ENCODE measurements at regions not wholly inside any gene's neighbourhood (a gene's known extent, or its start where the extent isn't known, plus 50 kb on each side); places are given as distances from the start of the nearest gene placed in this dataset.

DNA sequence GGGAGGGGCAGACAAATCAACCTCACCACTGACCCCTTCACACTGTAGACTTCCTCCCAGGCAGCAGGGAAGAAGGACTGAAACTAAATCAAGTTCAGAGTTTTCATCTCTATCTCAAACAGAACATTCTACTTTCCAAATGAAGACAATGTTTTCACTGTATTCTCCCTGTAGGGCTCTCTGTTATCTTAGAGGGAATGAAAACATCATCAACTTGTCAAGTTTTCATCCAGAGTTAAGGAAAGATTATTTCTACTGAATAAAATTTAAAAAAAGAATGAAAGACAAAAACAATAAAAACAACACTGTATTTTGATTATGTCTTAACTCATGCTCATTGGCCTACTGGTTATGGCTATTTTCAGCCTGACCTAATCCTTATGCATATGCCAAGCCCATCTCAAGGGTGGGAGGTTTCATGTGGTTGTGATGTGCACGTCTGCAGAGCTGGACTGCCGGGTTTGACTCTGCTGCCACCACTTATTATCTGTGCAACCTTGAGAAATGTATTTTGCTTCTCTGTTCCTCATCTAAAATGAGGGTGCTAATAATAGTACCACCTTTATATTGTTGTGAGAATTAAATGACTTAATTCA, 152.0 kb upstream of the AVPR1A start:
- Histone ChIP-seq H3K9me3 (ENCODE audit: control insufficient read depth, insufficient read depth, low read length) (no peaks in the 10 kb centered on the region), H3K9ac (ENCODE audit: low read depth, low read length) (no peak overlapping the region), H3K27ac (ENCODE audit: low read depth, low read length) (no peak overlapping the region), H3K4me1 (ENCODE audit: control insufficient read depth, insufficient read depth, low read length) (peaks cover 12% of the 10 kb centered on the region; the same call in 1 of the 2 replicates), H3K36me3 (ENCODE audit: control insufficient read depth, insufficient read depth, low read length) (no peaks in the 10 kb centered on the region), H3K4me3 (ENCODE audit: low read depth, low read length) (no peak overlapping the region), H3K27me3 (ENCODE audit: control insufficient read depth, insufficient read depth, low read length) (no peaks in the 10 kb centered on the region)

DNA sequence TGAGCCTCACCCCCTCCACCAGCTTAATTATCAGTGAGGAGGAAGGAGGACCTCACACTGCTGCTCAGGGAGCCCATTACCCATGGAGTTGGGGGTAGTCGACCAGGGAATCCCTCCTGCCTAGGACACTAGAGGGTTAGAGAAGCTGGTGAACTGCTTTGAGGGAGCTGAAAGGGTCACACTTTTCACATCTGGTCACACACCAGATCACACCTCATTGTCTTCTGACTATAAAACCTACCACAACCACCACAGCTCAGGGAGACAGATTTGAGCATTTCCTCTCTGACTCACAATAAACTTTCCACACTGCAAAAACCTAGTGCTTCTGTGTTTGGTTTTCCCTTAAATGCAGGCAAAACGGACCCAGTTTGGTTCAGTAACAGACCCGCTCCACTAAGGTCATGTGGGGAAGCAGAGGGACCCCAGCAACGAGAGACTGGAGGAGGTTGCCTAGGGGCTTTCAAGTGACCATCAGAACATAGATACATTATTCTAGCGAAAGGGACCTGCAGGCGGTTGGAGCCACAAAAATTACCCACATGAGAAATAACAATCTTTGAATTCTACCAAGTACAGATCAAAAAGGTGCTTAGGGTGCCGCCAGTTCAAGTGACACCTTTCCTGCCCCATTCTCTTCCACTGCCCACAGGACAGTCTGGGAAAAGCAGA, 151.4 kb upstream of the AVPR1A start:
- no peaks in the 10 kb centered on the region for H3K27me3 ChIP-seq (ENCODE audit: control insufficient read depth, insufficient read depth, low read length)
- H3K9me3 ChIP-seq (ENCODE audit: control insufficient read depth, insufficient read depth, low read length) = no peaks in the 10 kb centered on the region
- no peaks in the 10 kb centered on the region for H3K36me3 ChIP-seq (ENCODE audit: control insufficient read depth, insufficient read depth, low read length)
- H3K4me1 ChIP-seq (ENCODE audit: control insufficient read depth, insufficient read depth, low read length) = peaks cover 12% of the 10 kb centered on the region; the same call in 1 of the 2 replicates
- no peak overlapping the region for H3K9ac ChIP-seq (ENCODE audit: low read depth, low read length)
- no peak overlapping the region for H3K4me3 ChIP-seq (ENCODE audit: low read depth, low read length)
- no peak overlapping the region for H3K27ac ChIP-seq (ENCODE audit: low read depth, low read length)

DNA sequence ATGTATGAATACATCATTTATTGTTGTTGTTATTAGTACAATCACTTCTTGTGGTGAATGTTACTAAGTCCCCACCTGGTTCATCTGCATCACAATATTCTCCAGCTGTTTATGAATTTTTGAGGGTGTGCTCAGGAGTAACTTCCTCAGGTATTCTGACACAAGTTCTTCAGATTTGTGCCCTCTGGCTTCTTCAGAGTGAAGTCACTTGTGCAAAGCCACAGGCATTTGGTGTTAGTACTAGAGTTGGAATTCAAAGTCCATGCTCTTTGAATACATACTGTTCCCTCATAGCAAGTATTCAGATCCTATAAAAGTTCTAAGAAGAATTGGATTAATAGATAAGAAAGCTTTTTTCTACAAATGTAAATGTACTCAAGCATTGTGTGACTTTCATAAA, 150.3 kb upstream of the AVPR1A start:
- H3K36me3 ChIP-seq (ENCODE audit: control insufficient read depth, insufficient read depth, low read length) = no peaks in the 10 kb centered on the region
- H3K4me1 ChIP-seq (ENCODE audit: control insufficient read depth, insufficient read depth, low read length) = peaks cover 12% of the 10 kb centered on the region; the same call in 1 of the 2 replicates
- H3K27ac ChIP-seq (ENCODE audit: low read depth, low read length) = no peak overlapping the region
- H3K4me3 ChIP-seq (ENCODE audit: low read depth, low read length) = no peak overlapping the region
- H3K9me3 ChIP-seq (ENCODE audit: control insufficient read depth, insufficient read depth, low read length) = no peaks in the 10 kb centered on the region
- H3K9ac ChIP-seq (ENCODE audit: low read depth, low read length) = no peak overlapping the region
- H3K27me3 ChIP-seq (ENCODE audit: control insufficient read depth, insufficient read depth, low read length) = no peaks in the 10 kb centered on the region

DNA sequence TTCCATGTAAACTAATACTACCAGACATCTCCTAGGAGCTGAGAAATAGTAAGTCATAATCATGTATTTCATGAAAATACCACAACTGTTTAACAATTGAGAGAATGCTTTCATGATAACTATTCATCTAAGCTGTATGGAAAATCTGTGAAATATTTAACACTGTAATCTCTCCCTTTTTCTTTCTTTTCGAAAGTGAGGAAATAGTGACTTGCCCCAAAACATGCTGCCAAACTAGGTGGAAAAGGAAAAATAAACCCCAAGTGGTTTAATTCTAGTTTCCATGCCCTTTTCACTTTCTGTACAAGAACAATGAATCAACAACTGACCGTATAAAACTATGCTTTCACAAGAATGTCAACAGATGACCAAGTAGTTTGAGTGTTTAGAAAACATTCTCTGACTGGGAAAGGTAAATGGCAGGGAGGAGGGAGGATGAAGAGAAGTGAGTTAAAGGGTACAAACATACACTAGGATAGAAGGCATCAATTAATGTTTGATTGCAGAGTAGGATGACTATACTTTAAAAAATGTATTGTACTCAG, 147.5 kb upstream of the AVPR1A start:
- Histone ChIP-seq H3K36me3 (ENCODE audit: control insufficient read depth, insufficient read depth, low read length) (no peaks in the 10 kb centered on the region), H3K4me1 (ENCODE audit: control insufficient read depth, insufficient read depth, low read length) (peaks cover 12% of the 10 kb centered on the region; the same call in 1 of the 2 replicates), H3K27ac (ENCODE audit: low read depth, low read length) (no peak overlapping the region)

DNA sequence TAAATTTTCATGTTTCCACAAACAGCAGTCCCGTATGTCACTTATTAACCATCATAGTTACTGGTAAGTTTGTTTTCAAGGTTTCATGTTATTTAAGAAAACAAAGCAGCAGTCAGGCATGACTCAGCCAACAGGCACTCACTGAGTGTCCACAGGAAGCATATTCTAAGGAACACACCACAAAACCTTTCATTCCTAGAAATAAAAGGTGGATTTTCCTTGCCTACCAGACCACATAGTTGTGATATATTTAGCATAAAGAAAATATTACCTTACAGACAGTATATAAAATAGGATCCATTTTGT, 143.3 kb upstream of the AVPR1A start:
- peak overlapping the region; percentile 45 for H3K27ac ChIP-seq (ENCODE audit: low read depth, low read length)
- H3K4me1 ChIP-seq (ENCODE audit: control insufficient read depth, insufficient read depth, low read length) = no peaks in the 10 kb centered on the region; the same call in 1 of the 2 replicates

More for the DNA sequence above, 147.5 kb upstream of the AVPR1A start:
- Histone ChIP-seq H3K27me3 (ENCODE audit: control insufficient read depth, insufficient read depth, low read length) (no peaks in the 10 kb centered on the region), H3K9me3 (ENCODE audit: control insufficient read depth, insufficient read depth, low read length) (no peaks in the 10 kb centered on the region), H3K9ac (ENCODE audit: low read depth, low read length) (no peak overlapping the region), H3K4me3 (ENCODE audit: low read depth, low read length) (no peak overlapping the region)

DNA sequence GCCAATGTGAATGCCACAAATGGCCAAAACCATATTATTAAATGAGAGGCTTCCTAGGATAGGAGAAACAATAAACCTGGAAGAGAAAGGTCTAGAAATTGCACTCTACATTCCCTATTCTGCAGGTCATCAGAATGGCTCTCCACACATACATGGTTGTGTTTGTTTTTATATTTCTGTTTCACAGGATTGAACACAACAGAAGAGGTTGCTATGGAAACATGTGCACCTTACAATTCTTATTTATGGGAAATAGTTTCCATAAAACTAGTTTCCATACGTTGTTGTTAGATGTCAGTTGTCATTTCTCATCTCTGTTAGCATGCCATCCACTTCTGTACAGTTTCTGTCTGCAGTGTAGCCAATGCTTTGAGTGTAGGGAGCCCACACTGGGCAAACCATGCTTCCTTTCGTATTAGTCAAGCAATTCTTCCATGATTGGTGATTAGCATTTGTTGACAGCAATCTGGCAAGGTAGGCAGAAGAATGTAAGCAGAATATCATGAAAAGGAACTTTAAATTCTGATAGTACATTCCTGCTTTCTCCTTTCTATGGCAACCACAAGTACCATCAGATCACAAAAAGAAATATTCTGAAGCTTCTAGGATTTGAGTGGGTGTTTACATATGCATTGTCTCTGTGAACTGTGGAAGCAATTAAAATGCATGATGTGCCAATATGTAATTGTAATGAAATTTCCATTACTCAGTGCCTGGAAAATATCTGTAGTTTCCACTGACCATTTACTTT, 141.6 kb upstream of the AVPR1A start:
- Histone ChIP-seq H3K36me3 (ENCODE audit: control insufficient read depth, insufficient read depth, low read length) (no peaks in the 10 kb centered on the region), H3K9me3 (ENCODE audit: control insufficient read depth, insufficient read depth, low read length) (no peaks in the 10 kb centered on the region), H3K4me1 (ENCODE audit: control insufficient read depth, insufficient read depth, low read length) (no peaks in the 10 kb centered on the region; the same call in 1 of the 2 replicates), H3K4me3 (ENCODE audit: low read depth, low read length) (no peak overlapping the region), H3K27me3 (ENCODE audit: control insufficient read depth, insufficient read depth, low read length) (no peaks in the 10 kb centered on the region), H3K9ac (ENCODE audit: low read depth, low read length) (no peak overlapping the region), H3K27ac (ENCODE audit: low read depth, low read length) (no peak overlapping the region)

More for the DNA sequence above, 143.3 kb upstream of the AVPR1A start:
- Histone ChIP-seq H3K9me3 (ENCODE audit: control insufficient read depth, insufficient read depth, low read length) (no peaks in the 10 kb centered on the region), H3K36me3 (ENCODE audit: control insufficient read depth, insufficient read depth, low read length) (no peaks in the 10 kb centered on the region), H3K9ac (ENCODE audit: low read depth, low read length) (no peak overlapping the region), H3K4me3 (ENCODE audit: low read depth, low read length) (no peak overlapping the region), H3K27me3 (ENCODE audit: control insufficient read depth, insufficient read depth, low read length) (no peaks in the 10 kb centered on the region)

DNA sequence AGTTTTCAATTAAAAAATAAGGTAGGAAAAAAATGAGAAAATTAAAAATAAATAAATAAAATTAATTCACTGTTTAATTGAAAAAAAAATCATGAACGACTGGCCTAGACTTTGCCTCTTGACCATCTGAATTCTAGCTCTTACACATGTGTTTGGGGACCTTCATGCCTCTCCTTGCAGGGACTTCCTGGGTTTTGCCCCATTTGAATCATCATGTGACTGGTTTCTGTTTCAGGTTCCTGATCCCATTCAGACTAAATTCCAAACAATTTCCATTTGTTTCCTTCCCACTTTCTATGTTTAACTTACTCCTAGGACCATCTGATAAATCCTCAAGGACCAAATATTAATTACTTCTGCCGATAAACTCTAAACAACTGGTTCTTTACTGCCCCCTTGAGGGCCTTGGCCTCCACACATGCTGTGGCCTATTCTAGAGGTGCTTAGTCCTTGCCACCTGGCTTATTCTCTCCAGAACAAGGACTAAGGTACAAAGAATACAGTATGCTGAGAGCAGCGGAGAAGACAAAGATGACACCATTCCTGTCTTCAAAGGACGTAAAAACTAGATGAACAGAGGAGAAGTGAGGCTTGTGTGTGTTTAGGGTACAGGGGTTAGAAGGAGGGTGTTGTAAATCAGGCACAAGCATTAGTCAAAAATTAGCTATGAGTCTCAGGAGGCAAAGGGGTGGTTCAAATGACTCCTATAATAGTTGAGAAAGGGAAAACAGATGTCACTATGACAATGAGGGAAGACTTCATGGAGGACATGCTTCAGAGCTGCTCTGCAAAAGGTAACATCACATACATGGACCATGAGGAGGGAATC, 125.8 kb upstream of the AVPR1A start:
- Histone ChIP-seq H3K36me3 (ENCODE audit: control insufficient read depth, insufficient read depth, low read length) (no peaks in the 10 kb centered on the region), H3K4me1 (ENCODE audit: control insufficient read depth, insufficient read depth, low read length) (no peaks in the 10 kb centered on the region), H3K4me3 (ENCODE audit: low read depth, low read length) (no peak overlapping the region), H3K9ac (ENCODE audit: low read depth, low read length) (no peak overlapping the region), H3K27me3 (ENCODE audit: control insufficient read depth, insufficient read depth, low read length) (no peaks in the 10 kb centered on the region), H3K9me3 (ENCODE audit: control insufficient read depth, insufficient read depth, low read length) (no peaks in the 10 kb centered on the region), H3K27ac (ENCODE audit: low read depth, low read length) (no peak overlapping the region)

DNA sequence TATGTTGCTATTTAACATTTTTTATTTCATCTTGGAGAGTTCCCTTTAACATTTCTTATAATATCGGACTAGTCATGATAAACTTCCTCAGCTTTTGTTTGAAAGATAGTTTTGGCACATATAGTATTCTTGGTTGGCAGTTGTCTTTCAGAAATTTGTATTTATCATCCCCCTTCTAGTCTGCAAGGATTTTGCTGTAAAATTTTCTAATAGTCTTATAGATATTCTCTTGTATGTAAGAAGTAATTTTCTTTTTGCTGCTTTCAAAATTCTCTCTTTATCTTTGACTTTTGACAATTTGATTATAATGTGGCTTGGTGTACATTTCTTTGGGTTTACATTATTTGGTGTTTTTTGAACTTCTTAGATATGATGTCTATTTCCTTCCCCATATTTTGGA, 116.0 kb upstream of the AVPR1A start:
- Histone ChIP-seq H3K9me3 (ENCODE audit: control insufficient read depth, insufficient read depth, low read length) (no peaks in the 10 kb centered on the region; the same call in 1 of the 2 replicates), H3K4me3 (ENCODE audit: low read depth, low read length) (no peak overlapping the region), H3K36me3 (ENCODE audit: control insufficient read depth, insufficient read depth, low read length) (no peaks in the 10 kb centered on the region), H3K4me1 (ENCODE audit: control insufficient read depth, insufficient read depth, low read length) (no peaks in the 10 kb centered on the region), H3K27ac (ENCODE audit: low read depth, low read length) (no peak overlapping the region), H3K27me3 (ENCODE audit: control insufficient read depth, insufficient read depth, low read length) (no peaks in the 10 kb centered on the region), H3K9ac (ENCODE audit: low read depth, low read length) (no peak overlapping the region)

DNA sequence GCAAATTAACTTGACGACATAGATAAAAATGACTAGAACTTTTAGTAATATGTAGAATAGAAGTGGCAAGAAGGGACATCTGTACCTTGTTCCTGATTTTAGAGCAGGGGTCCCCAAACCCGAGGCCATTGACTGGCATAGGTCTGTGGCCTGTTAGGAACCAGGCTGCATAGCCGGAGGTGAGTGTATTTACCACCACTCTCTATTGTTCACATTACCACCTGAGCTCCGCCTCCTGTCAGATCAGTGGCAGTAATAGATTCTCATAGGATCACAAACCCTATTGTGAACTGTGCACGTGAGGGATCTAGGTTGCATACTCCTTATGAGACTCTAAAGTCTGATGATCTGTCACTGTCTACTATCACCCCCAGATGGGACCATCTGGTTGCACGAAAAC, 113.6 kb upstream of the AVPR1A start:
- Histone ChIP-seq H3K27me3 (ENCODE audit: control insufficient read depth, insufficient read depth, low read length) (no peaks in the 10 kb centered on the region), H3K36me3 (ENCODE audit: control insufficient read depth, insufficient read depth, low read length) (no peaks in the 10 kb centered on the region), H3K27ac (ENCODE audit: low read depth, low read length) (no peak overlapping the region), H3K4me1 (ENCODE audit: control insufficient read depth, insufficient read depth, low read length) (no peaks in the 10 kb centered on the region), H3K9me3 (ENCODE audit: control insufficient read depth, insufficient read depth, low read length) (no peaks in the 10 kb centered on the region; the same call in 1 of the 2 replicates), H3K4me3 (ENCODE audit: low read depth, low read length) (no peak overlapping the region), H3K9ac (ENCODE audit: low read depth, low read length) (no peak overlapping the region)

DNA sequence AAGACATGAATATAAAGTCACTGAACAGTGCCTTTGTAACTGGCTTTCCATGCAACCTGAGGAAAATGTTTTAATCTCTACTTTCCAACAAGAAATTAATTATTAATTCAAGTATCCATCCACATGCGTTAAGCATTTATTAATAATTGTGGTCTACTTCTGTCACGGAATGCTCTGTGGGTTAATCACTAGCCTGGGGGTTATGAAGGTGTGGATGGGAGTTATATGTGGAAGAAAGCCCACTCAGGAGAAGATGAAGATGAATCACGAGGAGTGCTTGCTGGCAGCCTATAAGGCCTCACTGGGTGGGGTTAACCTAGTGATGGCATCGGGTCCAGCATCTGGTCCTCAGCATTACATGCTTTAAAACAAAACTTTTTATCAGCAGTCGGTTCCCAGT, 99.5 kb upstream of the AVPR1A start:
- no peaks in the 10 kb centered on the region for H3K27me3 ChIP-seq (ENCODE audit: control insufficient read depth, insufficient read depth, low read length)
- H3K9ac ChIP-seq (ENCODE audit: low read depth, low read length) = no peak overlapping the region
- no peak overlapping the region for H3K27ac ChIP-seq (ENCODE audit: low read depth, low read length)
- no peak overlapping the region for H3K4me3 ChIP-seq (ENCODE audit: low read depth, low read length)
- no peaks in the 10 kb centered on the region for H3K9me3 ChIP-seq (ENCODE audit: control insufficient read depth, insufficient read depth, low read length)
- no peaks in the 10 kb centered on the region for H3K36me3 ChIP-seq (ENCODE audit: control insufficient read depth, insufficient read depth, low read length)
- no peaks in the 10 kb centered on the region for H3K4me1 ChIP-seq (ENCODE audit: control insufficient read depth, insufficient read depth, low read length)
